A549 (cell line): ENCODE measurements at regions not wholly inside any gene's neighbourhood (a gene's known extent, or its start where the extent isn't known, plus 50 kb on each side); places are given as distances from the start of the nearest gene placed in this dataset.

Experiments
- ATAC-seq, 2 experiments: fragments of 200-7000 bp in 1 of 2; fragments of >200 bp in 1 of 2; cut with Nextera tagmentation in 1 of 2; cut with Tn5 transposase in 1 of 2; 3 replicates each; pipeline versions ENCODE4 v1.8.0 to v1.9.1; 2018 to 2020; ENCODE audit warnings: mild to moderate bottlenecking in 1 of 2, moderate library complexity in 1 of 2
- CTCF ChIA-PET: fragments of 300-600 bp; sonication (Branson Sonifier 250); formaldehyde crosslinking; extraction: SDS; loops from one replicate; lab custom pipeline; 2021; ENCODE audit warnings: antibody characterized with exemption, inconsistent platforms; lab: Yijun Ruan, JAX
- POLR2A ChIA-PET: fragments of 350-600 bp; formaldehyde crosslinking; extraction: SDS; loops from one replicate; lab custom pipeline; 2021; ENCODE audit warnings: antibody characterized with exemption, inconsistent platforms; lab: Yijun Ruan, JAX
- DNase-seq, 2 experiments: peaks; one replicate each; pipeline versions ENCODE4 v3.0.0 to v3.0.0-alpha.2; 2011 to 2016; ENCODE audit warnings: low read depth in 1 of 2, low spot score in 1 of 2
- FAIRE-seq: peaks from 2 replicates; lab custom pipeline; 2011; peaks lifted over from hg19 to GRCh38; lab: Jason Lieb, UNC
- H3K27ac ChIP-seq, 2 experiments: fragments of >200 bp; sonication (Bioruptor Twin); formaldehyde crosslinking; 3 replicates each; pipeline ENCODE4 v1.5.1; 2016 to 2017
- H3K4me1 ChIP-seq: fragments of >200 bp; sonication (Bioruptor Twin); formaldehyde crosslinking; 3 replicates; pipeline ENCODE4 v1.6.1; 2016
- H3K4me2 ChIP-seq: fragments of >200 bp; sonication (Bioruptor Twin); formaldehyde crosslinking; 3 replicates; pipeline ENCODE4 v1.6.1; 2016
- H3K4me3 ChIP-seq: fragments of >200 bp; sonication (Bioruptor Twin); formaldehyde crosslinking; 3 replicates; pipeline ENCODE4 v1.5.1; 2016
- H3K9me3 ChIP-seq: fragments of >200 bp; sonication (Bioruptor Twin); formaldehyde crosslinking; 3 replicates; pipeline ENCODE4 v1.6.1; 2016
- BHLHE40 ChIP-seq: IDR thresholded peaks from 2 replicates; pipeline ENCODE4 v1.6.1; 2012; ENCODE audit warnings: low read depth, low read length, inconsistent platforms
- CBX2 ChIP-seq: fragments of 200-600 bp; sonication (generic); IDR thresholded peaks from 2 replicates; pipeline ENCODE4 v1.6.1; 2016; ENCODE audit warnings: low read depth, mild to moderate bottlenecking, borderline replicate concordance
- CEBPB ChIP-seq, 2 experiments: fragments of >200 bp in 1 of 2; sonication (Bioruptor Twin) in 1 of 2; formaldehyde crosslinking in 1 of 2; IDR thresholded peaks; 2 replicates each; pipeline ENCODE4 v1.6.1; 2012 to 2016
- CHD2 ChIP-seq: fragments of 150-350 bp; IDR thresholded peaks from 2 replicates; pipeline ENCODE4 v1.6.1; 2014; ENCODE audit warnings: low read length; ENCODE audit not compliant: partially characterized antibody
- CHD4 ChIP-seq: fragments of 200-600 bp; sonication (generic); IDR thresholded peaks from 2 replicates; pipeline ENCODE4 v1.6.1; 2016; ENCODE audit warnings: antibody characterized with exemption, mild to moderate bottlenecking, borderline replicate concordance
- EHF ChIP-seq: fragments of 250-450 bp; sonication (Bioruptor Pico); IDR thresholded peaks from 2 replicates; pipeline ENCODE4 v1.5.0; 2020; ENCODE audit warnings: mild to moderate bottlenecking
- EHMT2 ChIP-seq: fragments of 200-600 bp; sonication (generic); IDR thresholded peaks from 2 replicates; pipeline ENCODE4 v1.6.1; 2016; ENCODE audit warnings: antibody characterized with exemption, low read depth, mild to moderate bottlenecking, moderate library complexity
- ESRRA ChIP-seq: fragments of 150-350 bp; IDR thresholded peaks from 2 replicates; pipeline ENCODE4 v1.6.1; 2014; ENCODE audit warnings: mild to moderate bottlenecking, low read length, borderline replicate concordance
- FOSL2 ChIP-seq, 2 experiments: fragments of 450-650 bp in 1 of 2; fragments of >200 bp in 1 of 2; sonication (Bioruptor Twin) in 1 of 2; formaldehyde crosslinking; IDR thresholded peaks; 2 replicates each; pipeline versions ENCODE4 v1.5.0 to v1.6.1; 2016 to 2020; ENCODE audit warnings: mild to moderate bottlenecking in 1 of 2, moderate library complexity in 1 of 2
- FOXS1 ChIP-seq: fragments of 250-450 bp; sonication (Bioruptor Pico); IDR thresholded peaks from 2 replicates; pipeline ENCODE4 v1.5.0; 2020; ENCODE audit warnings: mild to moderate bottlenecking, moderate library complexity
- GATA3 ChIP-seq: IDR thresholded peaks from 2 replicates; pipeline ENCODE4 v1.6.1; 2012; ENCODE audit warnings: borderline replicate concordance
- HDAC2 ChIP-seq: fragments of 200-600 bp; sonication (generic); IDR thresholded peaks from 2 replicates; pipeline ENCODE4 v1.6.1; 2016
- HOXB5 ChIP-seq: fragments of 250-450 bp; sonication (Bioruptor Pico); IDR thresholded peaks from 2 replicates; pipeline ENCODE4 v1.5.0; 2020; ENCODE audit warnings: mild to moderate bottlenecking, moderate library complexity
- KDM1A ChIP-seq: fragments of 200-600 bp; sonication (generic); IDR thresholded peaks from 2 replicates; pipeline ENCODE4 v1.6.1; 2016; ENCODE audit warnings: low read depth, mild to moderate bottlenecking
- KDM5A ChIP-seq: fragments of 200-600 bp; sonication (generic); IDR thresholded peaks from 2 replicates; pipeline ENCODE4 v1.6.1; 2016; ENCODE audit warnings: antibody characterized with exemption, mild to moderate bottlenecking
- MAFK ChIP-seq: fragments of 450-650 bp; IDR thresholded peaks from 2 replicates; pipeline ENCODE4 v1.6.1; 2014; ENCODE audit not compliant: partially characterized antibody
- MAZ ChIP-seq: fragments of 150-350 bp; IDR thresholded peaks from 2 replicates; pipeline ENCODE4 v1.6.1; 2014; ENCODE audit warnings: antibody characterized with exemption, low read depth, low read length, borderline replicate concordance
- MYC ChIP-seq: IDR thresholded peaks from 2 replicates; pipeline ENCODE4 v1.6.1; 2012; ENCODE audit warnings: mild to moderate bottlenecking, inconsistent platforms, low read length, improper control_type of control experiment, borderline replicate concordance
- NFE2L2 ChIP-seq: fragments of 150-350 bp; conservative IDR thresholded peaks from 2 replicates; pipeline ENCODE4 v1.6.1; 2014; ENCODE audit warnings: low read length
- PHF8 ChIP-seq: fragments of 200-600 bp; sonication (generic); IDR thresholded peaks from 2 replicates; pipeline ENCODE4 v1.6.1; 2016; ENCODE audit warnings: low read depth, mild to moderate bottlenecking, antibody characterized with exemption, moderate library complexity, borderline replicate concordance
- POLR2A ChIP-seq: IDR thresholded peaks from 2 replicates; pipeline ENCODE4 v1.6.1; 2012; ENCODE audit warnings: mild to moderate bottlenecking, low read length
- RCOR1 ChIP-seq: fragments of 150-350 bp; IDR thresholded peaks from 2 replicates; pipeline ENCODE4 v1.6.1; 2014; ENCODE audit warnings: antibody characterized with exemption, low read length, low read depth
- RNF2 ChIP-seq: fragments of 200-600 bp; sonication (generic); IDR thresholded peaks from 2 replicates; pipeline ENCODE4 v1.6.1; 2016; ENCODE audit warnings: low read depth, mild to moderate bottlenecking, antibody characterized with exemption, moderate library complexity, borderline replicate concordance
- SMC3 ChIP-seq: fragments of >200 bp; sonication (Bioruptor Twin); formaldehyde crosslinking; IDR thresholded peaks from 3 replicates; pipeline ENCODE4 v1.6.1; 2018; ENCODE audit warnings: inconsistent platforms
- TFCP2L1 ChIP-seq: fragments of 250-450 bp; sonication (Bioruptor Pico); IDR thresholded peaks from 2 replicates; pipeline ENCODE4 v1.5.0; 2021; ENCODE audit warnings: mild to moderate bottlenecking
- ZC3H11A ChIP-seq: fragments of 450-650 bp; IDR thresholded peaks from 2 replicates; pipeline ENCODE4 v1.6.1; 2014; ENCODE audit warnings: antibody characterized with exemption, mild to moderate bottlenecking
- ZFP36 ChIP-seq: fragments of 450-650 bp; IDR thresholded peaks from 2 replicates; pipeline ENCODE4 v1.6.1; 2014; ENCODE audit warnings: borderline replicate concordance; ENCODE audit not compliant: partially characterized antibody
- ZSCAN20 ChIP-seq: fragments of 250-450 bp; sonication (Bioruptor Pico); IDR thresholded peaks from 2 replicates; pipeline ENCODE4 v1.8.0; 2022; ENCODE audit warnings: mild to moderate bottlenecking, moderate library complexity
- WGBS: methylation state at CpG from one replicate; pipeline ENCODE4 v1.1.6; 2017; ENCODE audit errors: missing lambda C conversion rate; 5-methylcytosine and 5-hydroxymethylcytosine counted together
- TF ChIP-seq, protein P1 (sequence below): fragments of >200 bp; sonication (Bioruptor Twin); formaldehyde crosslinking; IDR thresholded peaks from 2 replicates; pipeline ENCODE4 v1.6.1; 2016
- TF ChIP-seq, protein P2 (sequence below): fragments of 200-600 bp; sonication (generic); IDR thresholded peaks from 2 replicates; pipeline ENCODE4 v1.6.1; 2016; ENCODE audit warnings: antibody characterized with exemption, mild to moderate bottlenecking, moderate library complexity

DNA sequence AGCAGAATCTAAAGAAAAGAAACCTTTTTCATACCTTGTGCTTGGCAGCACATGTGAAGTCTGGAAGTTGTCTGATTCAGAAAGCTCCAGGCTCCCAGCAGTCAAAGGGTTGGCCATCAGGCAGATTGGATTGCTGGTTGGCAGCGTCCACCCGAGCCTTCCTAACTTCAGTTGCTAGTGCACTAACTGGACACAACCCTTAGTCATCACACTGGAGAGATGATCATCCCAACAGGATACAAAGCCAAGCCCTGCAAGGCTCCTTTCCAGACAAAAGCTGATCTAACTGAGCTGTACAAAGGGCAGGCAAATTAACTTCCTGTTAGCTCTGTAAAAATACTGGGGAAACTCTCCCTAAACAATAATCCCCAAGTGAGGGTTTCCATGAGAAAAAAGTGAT, 185.6 kb downstream of the SNX18 start:
- no peaks in the 10 kb centered on the region for H3K9me3 ChIP-seq
- H3K27ac ChIP-seq = no peak overlapping the region
- ChIA-PET POLR2A (no interaction called here), CTCF (interaction anchor here (1.6 kb wide), 1 partner anchor 186 kb away, joined by 6 read pairs; the partner anchor contains the start of gene SNX18)
- peaks cover 9% of the 10 kb centered on the region; the same call in 1 of the 3 replicates for H3K4me1 ChIP-seq
- WGBS = 0% methylated on average over 2 of the region's 2 CpGs
- DNase-seq (peak in 1 of 2 experiments; percentile 23), ATAC-seq (peak in 1 of 2 experiments; percentile 36; a peak in 2 of 6 replicates), FAIRE-seq (no peak)
- H3K4me2 ChIP-seq = no peak overlapping the region
- H3K4me3 ChIP-seq = no peak overlapping the region
- no peak for TF ChIP-seq RCOR1
- TF ChIP-seq SMC3 = no peak
- TF ChIP-seq ESRRA = no peak
- TF ChIP-seq MYC = no peak
- TF ChIP-seq ZSCAN20 (CRISPR knock-in tag) = no peak
- TF ChIP-seq TFCP2L1 (CRISPR knock-in tag) = no peak
- no peak for TF ChIP-seq MAZ
- TF ChIP-seq POLR2A = no peak
- no peak for TF ChIP-seq HOXB5 (CRISPR knock-in tag)
- TF ChIP-seq CHD4 = no peak

DNA sequence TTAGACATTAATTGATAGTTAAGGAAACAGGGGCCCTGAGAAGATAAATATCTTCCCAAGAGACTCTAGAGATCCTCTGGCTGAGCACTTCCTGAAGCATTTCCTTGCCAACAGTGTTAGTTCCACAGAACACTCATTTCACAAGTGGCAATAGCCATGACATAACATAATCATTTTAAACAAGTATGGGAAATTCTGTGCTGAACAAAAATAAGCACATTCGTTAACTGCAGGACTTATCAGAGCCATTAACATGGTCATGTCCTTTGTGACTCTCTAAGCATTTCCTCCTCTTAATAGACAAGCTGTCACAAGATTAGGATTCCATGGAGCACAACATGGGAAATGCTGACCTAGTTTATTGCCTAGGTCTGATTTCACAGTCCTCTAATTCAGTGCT, 184.9 kb downstream of the SNX18 start:
- ChIA-PET CTCF (no interaction called here), POLR2A (no interaction called here)
- DNase-seq (no peak), FAIRE-seq (no peak), ATAC-seq (no peak)
- Histone ChIP-seq H3K27ac (no peak overlapping the region), H3K4me1 (peaks cover 9% of the 10 kb centered on the region; the same call in 1 of the 3 replicates), H3K4me3 (no peak overlapping the region), H3K9me3 (no peaks in the 10 kb centered on the region), H3K4me2 (no peak overlapping the region)
- peak; percentile 5 for TF ChIP-seq MAFK
- no peak for TF ChIP-seq CEBPB (IDR thresholded peaks at IDR 0.05)
- WGBS = 58% methylated on average over 1 of the region's 1 CpG

DNA sequence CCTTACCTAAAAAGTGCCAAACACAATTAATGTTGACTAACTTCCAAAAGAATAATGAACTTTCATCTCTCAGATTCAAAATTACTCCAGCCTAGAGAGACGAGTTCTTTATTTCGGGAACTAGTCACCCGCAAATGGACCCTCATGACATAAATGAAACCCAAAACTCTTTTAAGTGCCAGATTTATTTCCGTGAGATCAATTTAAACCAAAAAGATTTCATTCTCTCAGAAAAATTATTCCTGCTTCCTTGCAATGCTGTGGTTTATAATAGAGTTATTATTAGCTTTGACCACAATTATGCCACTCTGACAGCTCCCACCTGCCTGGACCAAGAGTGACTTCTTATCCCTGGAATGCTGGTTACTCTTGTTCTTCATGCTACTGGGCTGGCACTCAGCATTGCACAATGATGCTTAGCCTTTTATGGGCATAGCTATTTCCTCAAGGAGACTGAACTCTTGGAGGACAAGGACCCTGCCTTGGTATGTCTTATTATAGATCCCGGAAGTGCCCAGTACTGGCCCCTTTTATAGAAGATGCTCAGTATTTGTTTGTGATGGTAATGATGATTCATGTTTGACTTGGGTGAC, 183.5 kb downstream of the SNX18 start:
- 70% methylated on average over 5 of the region's 5 CpGs for WGBS
- Histone ChIP-seq H3K4me1 (peaks cover 9% of the 10 kb centered on the region; the same call in 1 of the 3 replicates), H3K27ac (no peak overlapping the region), H3K4me3 (no peak overlapping the region)
- peak; percentile 63 to 76; a peak in 5 of 6 replicates for ATAC-seq
- POLR2A ChIA-PET = no interaction called here
- TF ChIP-seq BHLHE40 (no peak), EHMT2 (no peak), EHF (CRISPR knock-in tag) (no peak), NFE2L2 (no peak), FOSL2 (IDR thresholded peaks at IDR 0.05) (no peak), FOSL2 (CRISPR knock-in tag; IDR thresholded peaks at IDR 0.05) (peak; percentile 44), CEBPB (IDR thresholded peaks at IDR 0.05) (peak; percentile 45 to 66; a peak in 3 of 4 replicates), RNF2 (no peak), ZFP36 (peak; percentile 58)
- TF ChIP-seq, all 56 proteins: peak for 3
- no peaks in the 10 kb centered on the region for H3K9me3 ChIP-seq
- CTCF ChIA-PET = no interaction called here
- DNase-seq = peak; percentile 18 to 73
- FAIRE-seq = no peak
- H3K4me2 ChIP-seq = 0 out of 3 replicates have a peak overlapping the region, but pooled peaks have one; percentile 23

DNA sequence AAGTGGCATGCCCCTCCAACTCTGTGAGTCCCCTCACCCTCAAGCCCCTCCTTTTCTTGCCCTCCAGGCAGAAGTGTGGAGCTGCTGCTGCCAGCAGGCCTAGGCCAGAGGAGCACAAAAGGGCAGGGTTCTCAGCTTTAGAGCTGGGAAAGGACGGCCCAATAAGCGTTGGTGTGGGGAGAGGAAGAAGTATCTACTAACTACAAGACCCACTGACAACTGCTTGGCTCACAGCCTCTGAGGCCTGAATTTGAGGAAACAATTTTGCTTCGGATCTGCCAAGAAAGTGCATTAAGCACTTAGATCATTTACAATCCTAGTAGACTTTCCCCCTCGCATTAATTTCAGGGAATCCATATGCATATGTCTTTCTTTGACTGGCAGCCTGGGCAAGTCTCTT, 179.4 kb downstream of the SNX18 start:
- Histone ChIP-seq H3K27ac (no peak overlapping the region), H3K4me1 (peaks cover 9% of the 10 kb centered on the region; the same call in 1 of the 3 replicates), H3K4me2 (no peak overlapping the region), H3K9me3 (no peaks in the 10 kb centered on the region), H3K4me3 (no peak overlapping the region)
- FAIRE-seq (no peak), DNase-seq (no peak), ATAC-seq (no peak)
- ChIA-PET POLR2A (no interaction called here), CTCF (interaction anchor here (1.0 kb wide), 1 partner anchor 180 kb away, joined by 3 read pairs; the partner anchor contains the start of gene SNX18)
- 74% methylated on average over 4 of the region's 4 CpGs for WGBS
- TF ChIP-seq PHF8 = no peak
- TF ChIP-seq FOXS1 (CRISPR knock-in tag) = no peak
- TF ChIP-seq ZC3H11A = no peak
- TF ChIP-seq CHD2 = no peak
- TF ChIP-seq, protein P1, sequence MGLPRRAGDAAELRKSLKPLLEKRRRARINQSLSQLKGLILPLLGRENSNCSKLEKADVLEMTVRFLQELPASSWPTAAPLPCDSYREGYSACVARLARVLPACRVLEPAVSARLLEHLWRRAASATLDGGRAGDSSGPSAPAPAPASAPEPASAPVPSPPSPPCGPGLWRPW = no peak
- no peak for TF ChIP-seq SMC3
- no peak for TF ChIP-seq KDM1A
- TF ChIP-seq HDAC2 = no peak
- no peak for TF ChIP-seq KDM5A
- no peak for TF ChIP-seq MYC
- no peak for TF ChIP-seq GATA3
- TF ChIP-seq, protein P2, sequence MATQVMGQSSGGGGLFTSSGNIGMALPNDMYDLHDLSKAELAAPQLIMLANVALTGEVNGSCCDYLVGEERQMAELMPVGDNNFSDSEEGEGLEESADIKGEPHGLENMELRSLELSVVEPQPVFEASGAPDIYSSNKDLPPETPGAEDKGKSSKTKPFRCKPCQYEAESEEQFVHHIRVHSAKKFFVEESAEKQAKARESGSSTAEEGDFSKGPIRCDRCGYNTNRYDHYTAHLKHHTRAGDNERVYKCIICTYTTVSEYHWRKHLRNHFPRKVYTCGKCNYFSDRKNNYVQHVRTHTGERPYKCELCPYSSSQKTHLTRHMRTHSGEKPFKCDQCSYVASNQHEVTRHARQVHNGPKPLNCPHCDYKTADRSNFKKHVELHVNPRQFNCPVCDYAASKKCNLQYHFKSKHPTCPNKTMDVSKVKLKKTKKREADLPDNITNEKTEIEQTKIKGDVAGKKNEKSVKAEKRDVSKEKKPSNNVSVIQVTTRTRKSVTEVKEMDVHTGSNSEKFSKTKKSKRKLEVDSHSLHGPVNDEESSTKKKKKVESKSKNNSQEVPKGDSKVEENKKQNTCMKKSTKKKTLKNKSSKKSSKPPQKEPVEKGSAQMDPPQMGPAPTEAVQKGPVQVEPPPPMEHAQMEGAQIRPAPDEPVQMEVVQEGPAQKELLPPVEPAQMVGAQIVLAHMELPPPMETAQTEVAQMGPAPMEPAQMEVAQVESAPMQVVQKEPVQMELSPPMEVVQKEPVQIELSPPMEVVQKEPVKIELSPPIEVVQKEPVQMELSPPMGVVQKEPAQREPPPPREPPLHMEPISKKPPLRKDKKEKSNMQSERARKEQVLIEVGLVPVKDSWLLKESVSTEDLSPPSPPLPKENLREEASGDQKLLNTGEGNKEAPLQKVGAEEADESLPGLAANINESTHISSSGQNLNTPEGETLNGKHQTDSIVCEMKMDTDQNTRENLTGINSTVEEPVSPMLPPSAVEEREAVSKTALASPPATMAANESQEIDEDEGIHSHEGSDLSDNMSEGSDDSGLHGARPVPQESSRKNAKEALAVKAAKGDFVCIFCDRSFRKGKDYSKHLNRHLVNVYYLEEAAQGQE = no peak
- TF ChIP-seq CBX2 = no peak
